IMR-90 (cell line): ENCODE measurements at regions not wholly inside any gene's neighbourhood (a gene's known extent, or its start where the extent isn't known, plus 50 kb on each side); places are given as distances from the start of the nearest gene placed in this dataset.

Source experiments
- ATAC-seq: fragments of 200-7000 bp; cut with Tn5 transposase; 2 replicates; pipeline ENCODE4 v1.9.1; 2020; ENCODE audit warnings: low read depth, mild to moderate bottlenecking, moderate library complexity
- BruUV-seq: library from RNA; stranded (reverse); fragments of 400-500 nt; replicated peaks from 2 replicates; lab custom pipeline; 2021; lab: Mats Ljungman, UMichigan
- CTCF ChIA-PET: fragments of 300-600 bp; formaldehyde crosslinking; extraction: SDS; loops from one replicate; lab custom pipeline; 2021; ENCODE audit warnings: antibody characterized with exemption; lab: Yijun Ruan, JAX
- POLR2A ChIA-PET: fragments of 300-600 bp; sonication (Branson Sonifier 250); formaldehyde crosslinking; loops from one replicate; lab custom pipeline; 2022; ENCODE audit warnings: antibody characterized with exemption; ENCODE audit not compliant: unreplicated experiment; lab: Charles Lee
- DNase-seq: peaks from one replicate; pipeline ENCODE4 v3.0.0; 2013
- H2AFZ ChIP-seq: replicated peaks from 2 replicates; pipeline ENCODE3; 2013; ENCODE audit warnings: low read length, mild to moderate bottlenecking; ENCODE audit not compliant: poor library complexity
- H2AK5ac ChIP-seq: 2 replicates; pipeline ENCODE4 v1.6.1; 2013; ENCODE audit warnings: low read depth, low read length, inconsistent platforms
- H2AK9ac ChIP-seq: replicated peaks from 2 replicates; pipeline ENCODE3; 2013; ENCODE audit warnings: mild to moderate bottlenecking, low read depth, low read length, moderate library complexity; ENCODE audit not compliant: poor library complexity
- H2BK120ac ChIP-seq: 2 replicates; pipeline ENCODE4 v1.6.1; 2013; ENCODE audit warnings: low read depth, low read length, inconsistent platforms
- H2BK15ac ChIP-seq: 3 replicates; pipeline ENCODE4 v1.6.1; 2013; ENCODE audit warnings: low read depth, low read length, inconsistent platforms
- H2BK20ac ChIP-seq: 2 replicates; pipeline ENCODE4 v1.6.1; 2013; ENCODE audit warnings: low read depth, mild to moderate bottlenecking, inconsistent platforms, low read length, moderate library complexity
- H2BK5ac ChIP-seq: 2 replicates; pipeline ENCODE4 v1.6.1; 2013; ENCODE audit warnings: mild to moderate bottlenecking, low read depth, low read length, inconsistent platforms; ENCODE audit not compliant: poor library complexity, severe bottlenecking
- H3K14ac ChIP-seq: replicated peaks from 2 replicates; pipeline ENCODE4 v1.6.1; 2013; ENCODE audit warnings: low read depth, low read length, inconsistent platforms
- H3K18ac ChIP-seq: 2 replicates; pipeline ENCODE4 v1.6.1; 2013; ENCODE audit warnings: low read depth, low read length, control low read depth
- H3K23ac ChIP-seq: 2 replicates; pipeline ENCODE4 v1.6.1; 2013; ENCODE audit warnings: low read depth, low read length, inconsistent platforms
- H3K27ac ChIP-seq: 2 replicates; pipeline ENCODE4 v1.5.1; 2013; ENCODE audit warnings: mild to moderate bottlenecking, control low read depth, low read length; ENCODE audit not compliant: insufficient read depth
- H3K27me3 ChIP-seq: 2 replicates; pipeline ENCODE4 v1.6.1; 2013; ENCODE audit warnings: low read length; ENCODE audit not compliant: control insufficient read depth, insufficient read depth
- H3K36me3 ChIP-seq: 2 replicates; pipeline ENCODE4 v1.6.1; 2013; ENCODE audit warnings: low read length, mixed read lengths; ENCODE audit not compliant: control insufficient read depth, insufficient read depth
- H3K4ac ChIP-seq: 2 replicates; pipeline ENCODE4 v1.6.1; 2013; ENCODE audit warnings: low read depth, low read length, inconsistent platforms
- H3K4me1 ChIP-seq: 2 replicates; pipeline ENCODE4 v1.6.1; 2013; ENCODE audit warnings: low read length, mixed read lengths; ENCODE audit not compliant: control insufficient read depth, insufficient read depth
- H3K4me2 ChIP-seq: 2 replicates; pipeline ENCODE4 v1.6.1; 2013; ENCODE audit warnings: low read depth, mild to moderate bottlenecking, control low read depth, low read length, moderate library complexity
- H3K4me3 ChIP-seq: 2 replicates; pipeline ENCODE4 v1.5.1; 2013; ENCODE audit warnings: low read depth, mild to moderate bottlenecking, control low read depth, low read length, moderate library complexity; ENCODE audit not compliant: insufficient read depth
- H3K56ac ChIP-seq: 2 replicates; pipeline ENCODE4 v1.6.1; 2013; ENCODE audit warnings: low read length, inconsistent platforms; ENCODE audit not compliant: insufficient read depth; ENCODE audit errors: extremely low read depth
- H3K79me1 ChIP-seq, 2 experiments: 2 replicates each; pipeline ENCODE4 v1.6.1; 2013; ENCODE audit warnings: low read length in 2 of 2, inconsistent platforms in 1 of 2, low read depth in 1 of 2
- H3K9ac ChIP-seq: 2 replicates; pipeline ENCODE4 v1.6.1; 2013; ENCODE audit warnings: low read depth, low read length, control low read depth
- H3K9me1 ChIP-seq: 2 replicates; pipeline ENCODE4 v1.6.1; 2013; ENCODE audit warnings: low read length, inconsistent platforms; ENCODE audit not compliant: insufficient read depth
- H3K9me3 ChIP-seq: 2 replicates; pipeline ENCODE4 v1.6.1; 2013; ENCODE audit warnings: low read length; ENCODE audit not compliant: control insufficient read depth, insufficient read depth
- H4K20me1 ChIP-seq: 2 replicates; pipeline ENCODE4 v1.6.1; 2013; ENCODE audit warnings: low read length, inconsistent platforms; ENCODE audit not compliant: insufficient read depth
- H4K5ac ChIP-seq: 2 replicates; pipeline ENCODE4 v1.6.1; 2013; ENCODE audit warnings: mild to moderate bottlenecking, low read depth, low read length, control low read depth
- H4K8ac ChIP-seq, 2 experiments: 2 replicates each; pipeline ENCODE4 v1.6.1; 2013; ENCODE audit warnings: low read depth in 2 of 2, low read length in 2 of 2, control low read depth in 1 of 2, inconsistent platforms in 1 of 2
- H4K91ac ChIP-seq: 2 replicates; pipeline ENCODE4 v1.6.1; 2013; ENCODE audit warnings: low read depth, low read length, inconsistent platforms; ENCODE audit not compliant: insufficient read depth
- BHLHE40 ChIP-seq: fragments of 150-350 bp; IDR thresholded peaks from 2 replicates; pipeline ENCODE4 v1.6.1; 2016; ENCODE audit warnings: mild to moderate bottlenecking, low read depth, low read length
- CEBPB ChIP-seq: IDR thresholded peaks from 2 replicates; pipeline ENCODE4 v1.6.1; 2012; ENCODE audit warnings: low read depth, low read length, improper control_type of control experiment
- CHD1 ChIP-seq: IDR thresholded peaks from 2 replicates; pipeline ENCODE4 v1.6.1; 2012; ENCODE audit warnings: low read depth, low read length, improper control_type of control experiment
- CTCF ChIP-seq: conservative IDR thresholded peaks from 2 replicates; pipeline ENCODE4 v1.5.1; 2012; ENCODE audit warnings: mild to moderate bottlenecking, low read depth, low read length, improper control_type of control experiment
- ELK1 ChIP-seq: fragments of 150-350 bp; IDR thresholded peaks from 2 replicates; pipeline ENCODE4 v1.6.1; 2016; ENCODE audit warnings: low read depth, mild to moderate bottlenecking, low read length, moderate library complexity, borderline replicate concordance
- MAFK ChIP-seq: IDR thresholded peaks from 2 replicates; pipeline ENCODE4 v1.6.1; 2012; ENCODE audit warnings: low read depth, low read length, improper control_type of control experiment
- MAZ ChIP-seq: IDR thresholded peaks from 2 replicates; pipeline ENCODE4 v1.6.1; 2012; ENCODE audit warnings: low read depth, mild to moderate bottlenecking, low read length, improper control_type of control experiment, moderate library complexity, borderline replicate concordance
- MXI1 ChIP-seq: IDR thresholded peaks from 2 replicates; pipeline ENCODE4 v1.6.1; 2012; ENCODE audit warnings: low read depth, mild to moderate bottlenecking, low read length, moderate library complexity, borderline replicate concordance
- NFE2L2 ChIP-seq: fragments of 150-350 bp; IDR thresholded peaks from 2 replicates; pipeline ENCODE4 v1.6.1; 2016; ENCODE audit warnings: low read depth, mild to moderate bottlenecking, low read length
- POLR2A ChIP-seq: IDR thresholded peaks from 2 replicates; pipeline ENCODE4 v1.6.1; 2012; ENCODE audit warnings: mild to moderate bottlenecking, low read depth, low read length
- RAD21 ChIP-seq: IDR thresholded peaks from 2 replicates; pipeline ENCODE4 v1.6.1; 2012; ENCODE audit warnings: low read length, improper control_type of control experiment
- RCOR1 ChIP-seq: IDR thresholded peaks from 2 replicates; pipeline ENCODE4 v1.6.1; 2012; ENCODE audit warnings: mild to moderate bottlenecking, low read length, improper control_type of control experiment; ENCODE audit not compliant: insufficient replicate concordance
- SMC3 ChIP-seq: fragments of 150-350 bp; IDR thresholded peaks from 2 replicates; pipeline ENCODE4 v1.6.1; 2016; ENCODE audit warnings: low read depth, mild to moderate bottlenecking, antibody characterized with exemption, low read length, moderate library complexity
- dilution Hi-C: fragments of 300-500 bp; cut with HindIII; formaldehyde crosslinking; loops from one replicate; pipeline ENCODE4 v1.14.3; 2018; ENCODE audit warnings: low sequenced_read_pairs; ENCODE audit not compliant: unreplicated experiment
- in situ Hi-C: fragments of 300-500 bp; cut with MboI; formaldehyde crosslinking; loops from 3 replicates; pipeline ENCODE4 v1.14.3; 2019; ENCODE audit warnings: low sequenced_read_pairs, inconsistent platforms, mixed read lengths
- intact Hi-C: fragments of 100-400 bp; cut with micrococcal nuclease; formaldehyde crosslinking; loops from 2 replicates; pipeline ENCODE4 v1.10.0; 2022
- TF ChIP-seq, protein P1 (sequence below): fragments of 150-350 bp; IDR thresholded peaks from 2 replicates; pipeline ENCODE4 v1.6.1; 2017; ENCODE audit warnings: mild to moderate bottlenecking, antibody characterized with exemption, low read length, low read depth

GRCh38 chr2:49225126-49225525, 70.8 kb upstream of the FSHR start:
- no peaks in the 10 kb centered on the region for H3K9me1 ChIP-seq
- H4K8ac ChIP-seq = no peak overlapping the region
- H3K9ac ChIP-seq = no peak overlapping the region
- dilution Hi-C loops (no loop called here), in situ Hi-C loops (no loop called here), intact Hi-C loops (no loop called here)
- no TSS peak for BruUV-seq
- no peak overlapping the region for H2BK15ac ChIP-seq
- H3K23ac ChIP-seq = no peak overlapping the region
- ATAC-seq (no peak), DNase-seq (no peak)
- no peak overlapping the region for H2AK9ac ChIP-seq
- TF ChIP-seq ELK1 (no peak), MAFK (no peak), MAZ (no peak), RCOR1 (no peak), MXI1 (no peak), SMC3 (no peak), BHLHE40 (no peak), POLR2A (no peak), CEBPB (no peak), RAD21 (no peak), CHD1 (no peak), NFE2L2 (no peak), CTCF (no peak)
- TF ChIP-seq, protein P1, sequence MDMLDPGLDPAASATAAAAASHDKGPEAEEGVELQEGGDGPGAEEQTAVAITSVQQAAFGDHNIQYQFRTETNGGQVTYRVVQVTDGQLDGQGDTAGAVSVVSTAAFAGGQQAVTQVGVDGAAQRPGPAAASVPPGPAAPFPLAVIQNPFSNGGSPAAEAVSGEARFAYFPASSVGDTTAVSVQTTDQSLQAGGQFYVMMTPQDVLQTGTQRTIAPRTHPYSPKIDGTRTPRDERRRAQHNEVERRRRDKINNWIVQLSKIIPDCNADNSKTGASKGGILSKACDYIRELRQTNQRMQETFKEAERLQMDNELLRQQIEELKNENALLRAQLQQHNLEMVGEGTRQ = no peak
- H3K4me3 ChIP-seq = no peak overlapping the region
- H3K14ac ChIP-seq = no peak overlapping the region
- no peak overlapping the region for H2BK120ac ChIP-seq
- H2AK5ac ChIP-seq = no peak overlapping the region
- no peak overlapping the region for H4K91ac ChIP-seq
- H4K20me1 ChIP-seq = no peaks in the 10 kb centered on the region
- H3K18ac ChIP-seq = no peak overlapping the region
- no peaks in the 10 kb centered on the region for H3K36me3 ChIP-seq
- no peaks in the 10 kb centered on the region for H3K79me1 ChIP-seq
- H3K4me1 ChIP-seq = no peaks in the 10 kb centered on the region
- POLR2A ChIA-PET = no interaction called here
- H3K56ac ChIP-seq = no peak overlapping the region
- H3K27ac ChIP-seq = no peak overlapping the region
- H2BK5ac ChIP-seq = no peak overlapping the region
- no peaks in the 10 kb centered on the region for H3K9me3 ChIP-seq
- H3K4me2 ChIP-seq = no peak overlapping the region
- H2AFZ ChIP-seq = no peak overlapping the region
- no peaks in the 10 kb centered on the region for H3K27me3 ChIP-seq
- H4K5ac ChIP-seq = no peak overlapping the region
- CTCF ChIA-PET = no interaction called here
- H3K4ac ChIP-seq = no peak overlapping the region
- H2BK20ac ChIP-seq = no peak overlapping the region
